ENCODE measurements at regions not wholly inside any gene's neighbourhood (a gene's known extent, or its start where the extent isn't known, plus 50 kb on each side); places are given as distances from the start of the nearest gene placed in this dataset.

GRCh38 chr10:130854151-130854550, 457.4 kb downstream of the TCERG1L start:
- ATAC-seq (replicated peaks in 6 of 8): no peak
- Histone ChIP-seq H3K4me1 (replicated peaks in 1 of 2) (no peaks in the 10 kb centered on the region), H3K27ac (no peak overlapping the region), H3K4me3 (no peak overlapping the region)
- in situ Hi-C loops (cut with MboI; ENCODE audit: low pct_unique_long_range_greater_than_20kb in 2 of 9, low sequenced_read_pairs in 9 of 9, unreplicated experiment in 9 of 9): no loop called here
- 0 to 62% (median 14%) methylated on average over 1 of the region's 1 CpG for WGBS, 10 experiments

- Histone ChIP-seq H3K4me1 (replicated peaks in 1 of 2) (no peaks in the 10 kb centered on the region), H3K27ac (no peak overlapping the region), H3K4me3 (no peak overlapping the region)
- 0 to 89% (median 20%) methylated on average over 1 to 5 of the region's 9 CpGs; no CpG with 5 or more reads in 3 of the 10 experiments for WGBS, 10 experiments
- in situ Hi-C loops (cut with MboI; ENCODE audit: low pct_unique_long_range_greater_than_20kb in 2 of 9, low sequenced_read_pairs in 9 of 9, unreplicated experiment in 9 of 9): no loop called here
- no peak for ATAC-seq (replicated peaks in 6 of 8)
These were observed 453.8 kb downstream of the TCERG1L start for GRCh38 chr10:130857631-130858295.

- Histone ChIP-seq H3K27ac (no peak overlapping the region), H3K4me3 (no peak overlapping the region), H3K4me1 (replicated peaks in 1 of 2) (no peaks in the 10 kb centered on the region)
- no peak for ATAC-seq (replicated peaks in 6 of 8)
- in situ Hi-C loops (cut with MboI; ENCODE audit: low pct_unique_long_range_greater_than_20kb in 2 of 9, low sequenced_read_pairs in 9 of 9, unreplicated experiment in 9 of 9): no loop called here
- 0 to 67% (median 17%) methylated on average over 1 of the region's 2 CpGs; no CpG with 5 or more reads in 5 of the 10 experiments for WGBS, 10 experiments
These were observed 452.9 kb downstream of the TCERG1L start for GRCh38 chr10:130858626-130859025.

GRCh38 chr10:130859427-130859826, 452.1 kb downstream of the TCERG1L start:
- no peak overlapping the region for H3K27ac ChIP-seq
- H3K4me1 ChIP-seq (replicated peaks in 1 of 2): peaks cover 0 to under 1% of the 10 kb centered on the region in 2 donors
- in situ Hi-C loops (cut with MboI; ENCODE audit: low pct_unique_long_range_greater_than_20kb in 2 of 9, low sequenced_read_pairs in 9 of 9, unreplicated experiment in 9 of 9): no loop called here
- H3K4me3 ChIP-seq: no peak overlapping the region
- ATAC-seq (replicated peaks in 6 of 8): no peak
- WGBS, 10 experiments: 0 to 38% (median 20%) methylated on average over 1 to 5 of the region's 6 CpGs; no CpG with 5 or more reads in 5 of the 10 experiments

GRCh38 chr10:130862122-130862521, 449.4 kb downstream of the TCERG1L start:
- 20 to 100% (median 50%) methylated on average over 1 to 3 of the region's 10 CpGs; no CpG with 5 or more reads in 5 of the 10 experiments for WGBS, 10 experiments
- no peak for ATAC-seq (replicated peaks in 6 of 8)
- Histone ChIP-seq H3K4me1 (replicated peaks in 1 of 2) (peaks cover 0 to 18% of the 10 kb centered on the region in 2 donors), H3K4me3 (no peak overlapping the region), H3K27ac (no peak overlapping the region)
- in situ Hi-C loops (cut with MboI; ENCODE audit: low pct_unique_long_range_greater_than_20kb in 2 of 9, low sequenced_read_pairs in 9 of 9, unreplicated experiment in 9 of 9): no loop called here

GRCh38 chr10:130862626-130863025, 448.9 kb downstream of the TCERG1L start:
- no peak overlapping the region for H3K27ac ChIP-seq
- 60 to 74% (median 68%) methylated on average over 1 to 6 of the region's 8 CpGs; no CpG with 5 or more reads in 6 of the 10 experiments for WGBS, 10 experiments
- H3K4me1 ChIP-seq (replicated peaks in 1 of 2): peaks cover 0 to 18% of the 10 kb centered on the region in 2 donors
- in situ Hi-C loops (cut with MboI; ENCODE audit: low pct_unique_long_range_greater_than_20kb in 2 of 9, low sequenced_read_pairs in 9 of 9, unreplicated experiment in 9 of 9): no loop called here
- ATAC-seq (replicated peaks in 6 of 8): no peak
- H3K4me3 ChIP-seq: no peak overlapping the region

GRCh38 chr10:130863044-130863443, 448.5 kb downstream of the TCERG1L start:
- Histone ChIP-seq H3K4me3 (no peak overlapping the region), H3K27ac (no peak overlapping the region), H3K4me1 (replicated peaks in 1 of 2) (peaks cover 0 to 18% of the 10 kb centered on the region in 2 donors)
- in situ Hi-C loops (cut with MboI; ENCODE audit: low pct_unique_long_range_greater_than_20kb in 2 of 9, low sequenced_read_pairs in 9 of 9, unreplicated experiment in 9 of 9): no loop called here
- whole genome bisulfite sequencing, 10 experiments: 10 to 100% (median 55%) methylated on average over 1 to 6 of the region's 8 CpGs; no CpG with 5 or more reads in 2 of the 10 experiments
- ATAC-seq (replicated peaks in 6 of 8): no peak

GRCh38 chr10:130864961-130865818, 446.3 kb downstream of the TCERG1L start:
- in situ Hi-C loops (cut with MboI; ENCODE audit: low pct_unique_long_range_greater_than_20kb in 2 of 9, low sequenced_read_pairs in 9 of 9, unreplicated experiment in 9 of 9): no loop called here
- no peak overlapping the region for H3K4me3 ChIP-seq
- WGBS, 10 experiments: 4 to 67% (median 39%) methylated on average over 3 to 14 of the region's 17 CpGs; no CpG with 5 or more reads in 3 of the 10 experiments

GRCh38 chr10:130866857-130867256, 444.7 kb downstream of the TCERG1L start:
- WGBS, 10 experiments: 0 to 94% (median 55%) methylated on average over 1 to 6 of the region's 7 CpGs; no CpG with 5 or more reads in 4 of the 10 experiments
- Histone ChIP-seq H3K4me1 (replicated peaks in 1 of 2) (peaks cover 0 to 18% of the 10 kb centered on the region in 2 donors), H3K4me3 (no peak overlapping the region), H3K27ac (no peak overlapping the region)
- in situ Hi-C loops (cut with MboI; ENCODE audit: low pct_unique_long_range_greater_than_20kb in 2 of 9, low sequenced_read_pairs in 9 of 9, unreplicated experiment in 9 of 9): no loop called here
- no peak for ATAC-seq (replicated peaks in 6 of 8)

More at GRCh38 chr10:130864961-130865818, 446.3 kb downstream of the TCERG1L start:
- peak overlapping the region in 1 of 2 donors; percentile 35 for H3K27ac ChIP-seq
- peaks cover 0 to 18% of the 10 kb centered on the region in 2 donors for H3K4me1 ChIP-seq (replicated peaks in 1 of 2)
- ATAC-seq (replicated peaks in 6 of 8): peak in 4 of 8 experiments; percentile 26 to 93 (median 86)

- Histone ChIP-seq H3K27ac (no peak overlapping the region), H3K4me3 (no peak overlapping the region), H3K4me1 (replicated peaks in 1 of 2) (peaks cover 0 to 18% of the 10 kb centered on the region in 2 donors)
- ATAC-seq (replicated peaks in 6 of 8): no peak
- in situ Hi-C loops (cut with MboI; ENCODE audit: low pct_unique_long_range_greater_than_20kb in 2 of 9, low sequenced_read_pairs in 9 of 9, unreplicated experiment in 9 of 9): no loop called here
- WGBS, 10 experiments: 0 to 79% (median 40%) methylated on average over 1 to 5 of the region's 10 CpGs; no CpG with 5 or more reads in 1 of the 10 experiments
These were observed 443.9 kb downstream of the TCERG1L start for GRCh38 chr10:130867446-130868194.

GRCh38 chr10:130869179-130869841, 442.2 kb downstream of the TCERG1L start:
- Histone ChIP-seq H3K4me1 (replicated peaks in 1 of 2) (peaks cover 0 to 18% of the 10 kb centered on the region in 2 donors), H3K27ac (no peak overlapping the region), H3K4me3 (no peak overlapping the region)
- in situ Hi-C loops (cut with MboI; ENCODE audit: low pct_unique_long_range_greater_than_20kb in 2 of 9, low sequenced_read_pairs in 9 of 9, unreplicated experiment in 9 of 9): no loop called here
- 0 to 80% (median 45%) methylated on average over 2 to 9 of the region's 11 CpGs for WGBS, 10 experiments
- ATAC-seq (replicated peaks in 6 of 8): no peak

GRCh38 chr10:130871406-130871805, 440.1 kb downstream of the TCERG1L start:
- no peak overlapping the region for H3K4me3 ChIP-seq
- 0% methylated on average over 1 of the region's 1 CpG; no CpG with 5 or more reads in 5 of the 10 experiments for WGBS, 10 experiments
- no peak for ATAC-seq (replicated peaks in 6 of 8)
- H3K27ac ChIP-seq: no peak overlapping the region
- no peaks in the 10 kb centered on the region for H3K4me1 ChIP-seq (replicated peaks in 1 of 2)
- in situ Hi-C loops (cut with MboI; ENCODE audit: low pct_unique_long_range_greater_than_20kb in 2 of 9, low sequenced_read_pairs in 9 of 9, unreplicated experiment in 9 of 9): no loop called here
